ENCODE measurements at regions not wholly inside any gene's neighbourhood (a gene's known extent, or its start where the extent isn't known, plus 50 kb on each side); places are given as distances from the start of the nearest gene placed in this dataset.

DNA sequence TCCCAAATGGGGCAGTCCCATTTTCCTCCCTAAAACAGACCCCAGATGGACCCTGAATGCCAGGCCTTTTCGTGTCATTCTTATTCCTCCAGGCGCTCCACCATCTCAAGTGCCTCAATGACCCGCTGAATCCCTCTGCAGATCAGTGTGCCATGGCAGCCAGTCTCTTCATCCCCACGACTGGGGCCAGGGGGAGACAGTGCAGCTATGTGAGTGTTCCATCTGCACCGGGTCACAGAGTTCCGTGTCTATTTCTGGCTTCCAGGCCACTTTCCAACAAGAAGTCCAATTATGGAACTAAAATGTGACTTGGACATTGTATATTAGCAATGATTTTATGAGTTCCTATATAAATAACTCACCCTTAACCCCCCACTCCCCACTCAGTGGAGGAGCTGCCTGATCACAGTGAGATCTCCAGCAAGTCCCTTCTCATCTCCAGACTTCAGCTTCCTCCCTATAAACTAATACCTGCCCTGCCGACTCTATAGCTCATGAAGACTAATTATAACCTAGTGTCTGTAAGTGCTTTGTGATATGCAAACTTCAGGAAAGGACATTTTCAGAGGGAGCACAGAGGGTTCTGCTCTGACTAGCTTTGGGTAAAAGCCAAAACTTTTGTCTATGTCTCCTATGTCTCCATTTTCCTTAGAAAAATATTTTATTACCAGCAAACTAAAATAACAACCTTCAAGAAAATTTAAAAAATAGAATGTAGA is 56.3 kb upstream of the NFASC start:
- Histone ChIP-seq H3K9ac (ENCODE audit: low read length) (no peak overlapping the region), H3K79me2 (ENCODE audit: insufficient read depth, low read length) (no peaks in the 10 kb centered on the region), H2AFZ (ENCODE audit: low read depth, low read length, poor library complexity, severe bottlenecking) (no peak overlapping the region), H3K9me3 (ENCODE audit: control insufficient read depth in 1 of 2, insufficient read depth in 1 of 2, low read depth in 1 of 2, low read length in 2 of 2) (no peaks in the 10 kb centered on the region), H3K36me3 (ENCODE audit: control insufficient read depth in 1 of 2, insufficient read depth in 2 of 2, low read length in 2 of 2) (no peaks in the 10 kb centered on the region), H3K9me2 (ENCODE audit: insufficient read depth) (no peaks in the 10 kb centered on the region), H3K27ac (ENCODE audit: low read depth, low read length) (no peak overlapping the region), H3K4me1 (ENCODE audit: control insufficient read depth in 1 of 2, insufficient read depth in 2 of 2, low read length in 2 of 2) (no peaks in the 10 kb centered on the region), H3K4me3 (replicated peaks in 1 of 2; ENCODE audit: low read depth in 1 of 2, low read length in 2 of 2) (no peak overlapping the region), H4K20me1 (ENCODE audit: insufficient read depth) (no peaks in the 10 kb centered on the region), H3K4me2 (ENCODE audit: low read length) (no peak overlapping the region), H3K27me3 (ENCODE audit: insufficient read depth, low read length) (peaks cover 45% of the 10 kb centered on the region)
- intact Hi-C loops (cut with micrococcal nuclease): no loop called here
- POLR2A ChIA-PET: no interaction called here
- BruUV-seq (replicated peaks): no TSS peak
- DNase-seq (ENCODE audit: low read depth, low spot score) (no peak), ATAC-seq (no peak)
- CTCF ChIA-PET: interaction anchor here (0.7 kb wide), 1 partner anchor 9 kb away, joined by 3 read pairs; no protein-coding TSS in a partner anchor
- RAD21 ChIA-PET (ENCODE audit: low non-redundant PET in 1 of 2, low total read pairs in 2 of 2, uncharacterized antibody in 2 of 2, unreplicated experiment in 2 of 2): no interaction called here
- TF ChIP-seq JUND (IDR thresholded peaks at IDR 0.05) (no peak), EZH2 (IDR thresholded peaks at IDR 0.05) (no peak), RAD21 (IDR thresholded peaks at IDR 0.05; ENCODE audit: low read depth) (no peak), ZNF274 (IDR thresholded peaks at IDR 0.05; ENCODE audit: low read depth, low read length) (no peak)
- TF ChIP-seq, protein P1, sequence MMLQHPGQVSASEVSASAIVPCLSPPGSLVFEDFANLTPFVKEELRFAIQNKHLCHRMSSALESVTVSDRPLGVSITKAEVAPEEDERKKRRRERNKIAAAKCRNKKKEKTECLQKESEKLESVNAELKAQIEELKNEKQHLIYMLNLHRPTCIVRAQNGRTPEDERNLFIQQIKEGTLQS (IDR thresholded peaks at IDR 0.05): no peak

- Histone ChIP-seq H3K4me3 (replicated peaks in 1 of 2; ENCODE audit: low read depth in 1 of 2, low read length in 2 of 2) (no peak overlapping the region), H3K9me3 (ENCODE audit: control insufficient read depth in 1 of 2, insufficient read depth in 1 of 2, low read depth in 1 of 2, low read length in 2 of 2) (no peaks in the 10 kb centered on the region), H2AFZ (ENCODE audit: low read depth, low read length, poor library complexity, severe bottlenecking) (no peak overlapping the region), H3K9ac (ENCODE audit: low read length) (no peak overlapping the region), H4K20me1 (ENCODE audit: insufficient read depth) (no peaks in the 10 kb centered on the region), H3K27ac (ENCODE audit: low read depth, low read length) (no peak overlapping the region), H3K4me1 (ENCODE audit: control insufficient read depth in 1 of 2, insufficient read depth in 2 of 2, low read length in 2 of 2) (no peaks in the 10 kb centered on the region), H3K27me3 (ENCODE audit: insufficient read depth, low read length) (peaks cover 49% of the 10 kb centered on the region), H3K4me2 (ENCODE audit: low read length) (no peak overlapping the region), H3K79me2 (ENCODE audit: insufficient read depth, low read length) (no peaks in the 10 kb centered on the region), H3K9me2 (ENCODE audit: insufficient read depth) (no peaks in the 10 kb centered on the region), H3K36me3 (ENCODE audit: control insufficient read depth in 1 of 2, insufficient read depth in 2 of 2, low read length in 2 of 2) (no peaks in the 10 kb centered on the region)
- ChIA-PET RAD21 (ENCODE audit: low non-redundant PET in 1 of 2, low total read pairs in 2 of 2, uncharacterized antibody in 2 of 2, unreplicated experiment in 2 of 2) (no interaction called here), CTCF (interaction anchor here (1.0 to 4.2 kb wide), 2 partner anchors 10 to 125 kb away, joined by 3 to 25 read pairs; no protein-coding TSS in a partner anchor), POLR2A (interaction anchor here (0.6 kb wide), 1 partner anchor 18 kb away, joined by 3 read pairs; no protein-coding TSS in a partner anchor)
- TF ChIP-seq TCF7L2 (IDR thresholded peaks at IDR 0.05; ENCODE audit: borderline replicate concordance, extremely low read depth, insufficient read depth, insufficient read length) (no peak), EZH2 (IDR thresholded peaks at IDR 0.05) (no peak), EGR1 (IDR thresholded peaks at IDR 0.05; ENCODE audit: low read depth) (no peak), YY1 (IDR thresholded peaks at IDR 0.05; ENCODE audit: extremely low read depth, insufficient replicate concordance, low read depth, low read length) (no peak), SP1 (IDR thresholded peaks at IDR 0.05; ENCODE audit: low read depth) (no peak)
- ATAC-seq (no peak), DNase-seq (ENCODE audit: low read depth, low spot score) (no peak)
- no TSS peak for BruUV-seq (replicated peaks)
- intact Hi-C loops (cut with micrococcal nuclease): no loop called here
Measured at GRCh38 chr1:204817341-204817740, 53.3 kb upstream of the NFASC start.
